Peyer's patch (tissue), 4 donors: ENCODE measurements at regions not wholly inside any gene's neighbourhood (a gene's known extent, or its start where the extent isn't known, plus 50 kb on each side); places are given as distances from the start of the nearest gene placed in this dataset.

Experiments used
- DNase-seq, 3 donors: peaks; one replicate each; pipeline ENCODE4 v3.0.0-alpha.2; 2017 to 2019
- H3K27ac ChIP-seq, 4 donors: fragments of 200-600 bp; sonication (generic); one replicate each; pipeline ENCODE4 v1.5.1; 2016 to 2019
- H3K27me3 ChIP-seq, 2 donors: fragments of 200-600 bp; sonication (generic); one replicate each; pipeline ENCODE4 v1.5.1; 2019
- H3K36me3 ChIP-seq, 3 donors: fragments of 200-600 bp; sonication (generic); one replicate each; pipeline ENCODE4 v1.5.1; 2016 to 2019
- H3K4me1 ChIP-seq, 4 donors: fragments of 200-600 bp; sonication (generic); one replicate each; pipeline ENCODE4 v1.5.1; 2016 to 2019
- H3K4me3 ChIP-seq, 4 donors: fragments of 200-600 bp; sonication (generic); 1 replicate in 3 of 4; 2 replicates in 1 of 4; pipeline ENCODE4 v1.5.1; 2016 to 2019; ENCODE audit warnings: mild to moderate bottlenecking in 1 of 4
- H3K9me3 ChIP-seq, 4 donors: fragments of 200-600 bp; sonication (generic); one replicate each; pipeline ENCODE4 v1.5.1; 2016 to 2019; ENCODE audit warnings: mild to moderate bottlenecking in 1 of 4
- CTCF ChIP-seq, 6 experiments: fragments of 450-650 bp in 4 of 6; fragments of 200-600 bp in 2 of 6; sonication (generic) in 1 of 6; IDR thresholded peaks; one replicate each; pipeline ENCODE4 v1.5.1; 2017 to 2019; ENCODE audit warnings: antibody characterized with exemption in 6 of 6, mild to moderate bottlenecking in 3 of 6, moderate library complexity in 1 of 6
- POLR2A ChIP-seq, 2 donors: fragments of 450-650 bp; IDR thresholded peaks; one replicate each; pipeline ENCODE4 v1.5.1; 2017; ENCODE audit warnings: antibody characterized with exemption in 2 of 2, mild to moderate bottlenecking in 2 of 2, moderate library complexity in 2 of 2

- Histone ChIP-seq H3K27ac (peak overlapping the region in 1 of 4 donors; percentile 2), H3K4me1 (no peaks in the 10 kb centered on the region), H3K27me3 (no peaks in the 10 kb centered on the region), H3K9me3 (no peaks in the 10 kb centered on the region), H3K36me3 (no peaks in the 10 kb centered on the region), H3K4me3 (no peak overlapping the region)
- DNase-seq, result no peak
- TF ChIP-seq POLR2A (IDR thresholded peaks at IDR 0.05), result no peak
- no peak for TF ChIP-seq CTCF (IDR thresholded peaks at IDR 0.05)
These were observed 195.1 kb upstream of the KLF6 start for GRCh38 chr10:3980144-3980543.

GRCh38 chr10:3978761-3979160, 193.8 kb upstream of the KLF6 start:
- TF ChIP-seq POLR2A (IDR thresholded peaks at IDR 0.05) (no peak), CTCF (IDR thresholded peaks at IDR 0.05) (no peak)
- no peaks in the 10 kb centered on the region for H3K27me3 ChIP-seq
- no peak overlapping the region for H3K4me3 ChIP-seq
- no peak overlapping the region for H3K27ac ChIP-seq
- no peaks in the 10 kb centered on the region for H3K4me1 ChIP-seq
- no peaks in the 10 kb centered on the region for H3K9me3 ChIP-seq
- no peak for DNase-seq
- H3K36me3 ChIP-seq, result peaks cover 0 to under 1% (median 0%) of the 10 kb centered on the region in 3 donors

- peaks cover 0 to 2% (median 0%) of the 10 kb centered on the region in 3 donors for H3K36me3 ChIP-seq
- H3K27ac ChIP-seq, result no peak overlapping the region
- TF ChIP-seq CTCF (IDR thresholded peaks at IDR 0.05), result no peak
- TF ChIP-seq POLR2A (IDR thresholded peaks at IDR 0.05), result no peak
- H3K27me3 ChIP-seq, result no peaks in the 10 kb centered on the region
- H3K9me3 ChIP-seq, result no peaks in the 10 kb centered on the region
- H3K4me1 ChIP-seq, result no peaks in the 10 kb centered on the region
- no peak overlapping the region for H3K4me3 ChIP-seq
- no peak for DNase-seq
These were observed 193.2 kb upstream of the KLF6 start for GRCh38 chr10:3978174-3978573.

- TF ChIP-seq POLR2A (IDR thresholded peaks at IDR 0.05), result no peak
- no peak for TF ChIP-seq CTCF (IDR thresholded peaks at IDR 0.05)
- Histone ChIP-seq H3K4me1 (no peaks in the 10 kb centered on the region), H3K36me3 (peaks cover 0 to 2% (median 0%) of the 10 kb centered on the region in 3 donors), H3K4me3 (no peak overlapping the region), H3K9me3 (no peaks in the 10 kb centered on the region), H3K27me3 (no peaks in the 10 kb centered on the region), H3K27ac (no peak overlapping the region)
- no peak for DNase-seq
These were observed 192.8 kb upstream of the KLF6 start for GRCh38 chr10:3977761-3978160.

GRCh38 chr10:3976718-3977117, 191.7 kb upstream of the KLF6 start:
- no peak overlapping the region for H3K4me3 ChIP-seq
- H3K27ac ChIP-seq, result no peak overlapping the region
- TF ChIP-seq CTCF (IDR thresholded peaks at IDR 0.05) (no peak), POLR2A (IDR thresholded peaks at IDR 0.05) (no peak)
- H3K36me3 ChIP-seq, result peaks cover 0 to 2% (median 0%) of the 10 kb centered on the region in 3 donors
- no peaks in the 10 kb centered on the region for H3K27me3 ChIP-seq
- no peaks in the 10 kb centered on the region for H3K4me1 ChIP-seq
- DNase-seq, result no peak
- H3K9me3 ChIP-seq, result no peaks in the 10 kb centered on the region

- H3K4me3 ChIP-seq, result no peak overlapping the region
These were observed 191.2 kb upstream of the KLF6 start for GRCh38 chr10:3976171-3976570.

More at GRCh38 chr10:3976171-3976570, 191.2 kb upstream of the KLF6 start:
- Histone ChIP-seq H3K4me1 (no peaks in the 10 kb centered on the region), H3K36me3 (peaks cover 0 to 2% (median 0%) of the 10 kb centered on the region in 3 donors), H3K9me3 (no peaks in the 10 kb centered on the region), H3K27me3 (no peaks in the 10 kb centered on the region), H3K27ac (no peak overlapping the region)
- TF ChIP-seq POLR2A (IDR thresholded peaks at IDR 0.05) (no peak), CTCF (IDR thresholded peaks at IDR 0.05) (no peak)
- no peak for DNase-seq
